Common myeloid progenitor, CD34-positive (primary cell): ENCODE measurements at regions not wholly inside any gene's neighbourhood (a gene's known extent, or its start where the extent isn't known, plus 50 kb on each side); places are given as distances from the start of the nearest gene placed in this dataset.

Experiments used
- CTCF ChIA-PET: fragments of 350-600 bp; sonication (Branson Sonifier 250); formaldehyde crosslinking; loops from one replicate; lab custom pipeline; 2021; ENCODE audit warnings: antibody characterized with exemption; lab: Charles Lee
- POLR2A ChIA-PET: fragments of 350-600 bp; sonication (Branson Sonifier 250); formaldehyde crosslinking; loops from one replicate; lab custom pipeline; 2021; ENCODE audit warnings: antibody characterized with exemption; lab: Charles Lee
- DNase-seq, 3 donors: peaks; one replicate each; pipeline versions ENCODE4 v3.0.0 to v3.0.0-alpha.2; 2013
- H3K27ac ChIP-seq, 2 experiments: 1 replicate in 1 of 2; 2 replicates in 1 of 2; pipeline ENCODE4 v1.7.0; 2013; ENCODE audit warnings: inconsistent platforms in 2 of 2, low read length in 2 of 2, mild to moderate bottlenecking in 2 of 2, low read depth in 1 of 2, moderate library complexity in 1 of 2; ENCODE audit not compliant: severe bottlenecking in 2 of 2, insufficient read depth in 1 of 2, poor library complexity in 1 of 2
- H3K27me3 ChIP-seq, 5 experiments: replicated peaks in 2 of 5; 1 replicate in 3 of 5; 2 replicates in 2 of 5; pipeline versions ENCODE4 v1.6.1 to v1.7.0; 2013; ENCODE audit warnings: low read length in 4 of 5, mild to moderate bottlenecking in 2 of 5, moderate library complexity in 2 of 5, inconsistent platforms in 1 of 5; ENCODE audit not compliant: insufficient read depth in 5 of 5, control insufficient read depth in 4 of 5
- H3K36me3 ChIP-seq, 4 experiments: 1 replicate in 2 of 4; 2 replicates in 2 of 4; pipeline versions ENCODE4 v1.6.1 to v1.7.0; 2013; ENCODE audit warnings: low read length in 3 of 4, control low read depth in 1 of 4, mild to moderate bottlenecking in 1 of 4; ENCODE audit not compliant: control insufficient read depth in 4 of 4, insufficient read depth in 4 of 4
- H3K4me1 ChIP-seq, 4 experiments: 1 replicate in 3 of 4; 2 replicates in 1 of 4; pipeline versions ENCODE4 v1.6.1 to v1.7.1; 2013; ENCODE audit warnings: low read length in 3 of 4, mild to moderate bottlenecking in 3 of 4, control low read depth in 1 of 4, inconsistent platforms in 1 of 4, moderate library complexity in 1 of 4; ENCODE audit not compliant: control insufficient read depth in 4 of 4, insufficient read depth in 4 of 4; ENCODE audit errors: control extremely low read depth in 1 of 4
- H3K4me3 ChIP-seq, 7 experiments: 1 replicate in 4 of 7; 2 replicates in 3 of 7; pipeline versions ENCODE4 v1.5.1 to v1.7.0; 2013; ENCODE audit warnings: mild to moderate bottlenecking in 7 of 7, low read length in 6 of 7, moderate library complexity in 6 of 7, inconsistent platforms in 2 of 7, low read depth in 2 of 7, control low read depth in 1 of 7; ENCODE audit not compliant: insufficient read depth in 4 of 7, control insufficient read depth in 1 of 7; ENCODE audit errors: extremely low read depth in 1 of 7
- H3K9me3 ChIP-seq, 5 experiments: 1 replicate in 4 of 5; 2 replicates in 1 of 5; pipeline versions ENCODE4 v1.6.1 to v1.7.1; 2013; ENCODE audit warnings: low read length in 4 of 5, mild to moderate bottlenecking in 2 of 5, inconsistent platforms in 1 of 5, low read depth in 1 of 5, moderate library complexity in 1 of 5; ENCODE audit not compliant: control insufficient read depth in 4 of 5, insufficient read depth in 2 of 5; ENCODE audit errors: control extremely low read depth in 1 of 5
- WGBS: methylation state at CpG from one replicate; pipeline ENCODE4 v1.1.5; 2013; ENCODE audit not compliant: insufficient coverage; 5-methylcytosine and 5-hydroxymethylcytosine counted together

- Histone ChIP-seq H3K9me3 (no peaks in the 10 kb centered on the region), H3K4me3 (no peak overlapping the region), H3K27me3 (no peaks in the 10 kb centered on the region), H3K27ac (no peak overlapping the region), H3K4me1 (peaks cover 13 to 97% (median 96%) of the 10 kb centered on the region in 4 experiments), H3K36me3 (no peaks in the 10 kb centered on the region)
- POLR2A ChIA-PET, result no interaction called here
- CTCF ChIA-PET, result interaction anchor here (1.0 to 18.5 kb wide), 7 partner anchors 8 to 148 kb away, joined by 3 to 421 read pairs (median 12); partner anchors contain the start of gene IRF2BPL
- 94% methylated on average over 5 of the region's 5 CpGs for WGBS
- no peak for DNase-seq
These were observed 95.9 kb downstream of the LRRC74A start for GRCh38 chr14:76922092-76922491.

- no peak overlapping the region for H3K4me3 ChIP-seq
- 83% methylated on average over 2 of the region's 4 CpGs for WGBS
- ChIA-PET POLR2A (no interaction called here), CTCF (interaction anchor here (0.9 to 18.5 kb wide), 11 partner anchors 8 to 149 kb away, joined by 3 to 421 read pairs (median 4); partner anchors contain the start of gene IRF2BPL)
- H3K4me1 ChIP-seq, result peaks cover 10 to 98% (median 97%) of the 10 kb centered on the region in 4 experiments
- peak in 1 of 3 donors; percentile 12 for DNase-seq
- no peaks in the 10 kb centered on the region for H3K27me3 ChIP-seq
- no peaks in the 10 kb centered on the region for H3K9me3 ChIP-seq
- H3K36me3 ChIP-seq, result no peaks in the 10 kb centered on the region
- no peak overlapping the region for H3K27ac ChIP-seq
These were observed 94.8 kb downstream of the LRRC74A start for GRCh38 chr14:76921088-76921399.

- peak in 2 of 3 donors; percentile 77 to 79 for DNase-seq
- ChIA-PET POLR2A (interaction anchor here (1.3 kb wide), 1 partner anchor 33 kb away, joined by 4 read pairs; no protein-coding TSS in a partner anchor), CTCF (interaction anchor here (0.7 to 18.5 kb wide), 16 partner anchors 7 to 150 kb away, joined by 3 to 421 read pairs (median 4); partner anchors contain the start of gene IRF2BPL)
- Histone ChIP-seq H3K9me3 (no peaks in the 10 kb centered on the region), H3K36me3 (no peaks in the 10 kb centered on the region), H3K4me3 (peak overlapping the region in 4 of 7 experiments; percentile 12 to 52 (median 32)), H3K4me1 (peaks cover 10 to 97% (median 96%) of the 10 kb centered on the region in 4 experiments), H3K27ac (peak overlapping the region in 1 of 2 experiments; percentile 50), H3K27me3 (no peaks in the 10 kb centered on the region)
- 37% methylated on average over 7 of the region's 13 CpGs for WGBS
These were observed 94.3 kb downstream of the LRRC74A start for GRCh38 chr14:76920331-76921087.

- no peaks in the 10 kb centered on the region for H3K9me3 ChIP-seq
- ChIA-PET POLR2A (interaction anchor here (1.3 kb wide), 1 partner anchor 34 kb away, joined by 4 read pairs; no protein-coding TSS in a partner anchor), CTCF (interaction anchor here (0.7 to 18.5 kb wide), 13 partner anchors 12 to 151 kb away, joined by 3 to 421 read pairs (median 4); partner anchors contain the start of gene IRF2BPL)
- no peaks in the 10 kb centered on the region for H3K27me3 ChIP-seq
- H3K4me1 ChIP-seq, result peaks cover 8 to 95% (median 88%) of the 10 kb centered on the region in 4 experiments
- no peaks in the 10 kb centered on the region for H3K36me3 ChIP-seq
- peak overlapping the region in 5 of 7 experiments; percentile 8 to 52 (median 34) for H3K4me3 ChIP-seq
- peak overlapping the region; percentile 11 to 50 for H3K27ac ChIP-seq
- WGBS, result 24% methylated on average over 12 of the region's 21 CpGs
- DNase-seq, result peak; percentile 75 to 96 (median 96)
These were observed 93.5 kb downstream of the LRRC74A start for GRCh38 chr14:76919431-76920330.
